ENCODE measurements at regions not wholly inside any gene's neighbourhood (a gene's known extent, or its start where the extent isn't known, plus 50 kb on each side); places are given as distances from the start of the nearest gene placed in this dataset.

DNA sequence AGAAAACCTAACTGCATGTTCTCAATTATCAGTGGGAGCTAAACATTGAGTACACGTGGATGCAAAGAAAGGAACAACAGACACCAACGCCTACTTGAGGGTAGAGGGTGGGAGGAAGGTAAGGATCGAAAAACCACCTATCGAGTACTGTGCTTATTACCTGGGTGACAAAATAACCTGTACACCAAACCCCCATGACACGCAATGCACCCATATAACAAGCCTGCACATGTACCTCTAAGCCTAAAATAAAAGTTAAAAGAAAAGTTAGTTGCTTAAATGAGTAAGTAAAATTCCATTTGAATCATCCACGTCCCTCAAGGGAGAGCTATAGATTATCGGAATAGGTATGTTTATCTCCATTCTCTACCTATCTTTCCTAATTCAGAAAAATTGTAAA lies 210.2 kb upstream of the ADCY2 start:
- TF ChIP-seq, protein P1, sequence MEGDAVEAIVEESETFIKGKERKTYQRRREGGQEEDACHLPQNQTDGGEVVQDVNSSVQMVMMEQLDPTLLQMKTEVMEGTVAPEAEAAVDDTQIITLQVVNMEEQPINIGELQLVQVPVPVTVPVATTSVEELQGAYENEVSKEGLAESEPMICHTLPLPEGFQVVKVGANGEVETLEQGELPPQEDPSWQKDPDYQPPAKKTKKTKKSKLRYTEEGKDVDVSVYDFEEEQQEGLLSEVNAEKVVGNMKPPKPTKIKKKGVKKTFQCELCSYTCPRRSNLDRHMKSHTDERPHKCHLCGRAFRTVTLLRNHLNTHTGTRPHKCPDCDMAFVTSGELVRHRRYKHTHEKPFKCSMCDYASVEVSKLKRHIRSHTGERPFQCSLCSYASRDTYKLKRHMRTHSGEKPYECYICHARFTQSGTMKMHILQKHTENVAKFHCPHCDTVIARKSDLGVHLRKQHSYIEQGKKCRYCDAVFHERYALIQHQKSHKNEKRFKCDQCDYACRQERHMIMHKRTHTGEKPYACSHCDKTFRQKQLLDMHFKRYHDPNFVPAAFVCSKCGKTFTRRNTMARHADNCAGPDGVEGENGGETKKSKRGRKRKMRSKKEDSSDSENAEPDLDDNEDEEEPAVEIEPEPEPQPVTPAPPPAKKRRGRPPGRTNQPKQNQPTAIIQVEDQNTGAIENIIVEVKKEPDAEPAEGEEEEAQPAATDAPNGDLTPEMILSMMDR (IDR thresholded peaks at IDR 0.05; ENCODE audit: poor library complexity) = no peak
- TF ChIP-seq EZH2phosphoT487 (IDR thresholded peaks at IDR 0.05; ENCODE audit: low read depth, severe bottlenecking, unreplicated experiment) (no peak), EZH2 (IDR thresholded peaks at IDR 0.05; ENCODE audit: borderline replicate concordance) (no peak)
- WGBS (ENCODE audit: low lambda C conversion rate, missing lambda C conversion rate) = 77% methylated on average over 7 of the region's 7 CpGs
- Histone ChIP-seq H3K4me1 (ENCODE audit: insufficient read depth) (peaks cover 9% of the 10 kb centered on the region), H3K9me3 (ENCODE audit: low read depth) (no peaks in the 10 kb centered on the region), H3K4me3 (no peak overlapping the region), H3K79me2 (no peaks in the 10 kb centered on the region), H4K20me1 (ENCODE audit: insufficient read depth, poor library complexity, severe bottlenecking) (no peaks in the 10 kb centered on the region), H3K9me2 (replicated peaks; ENCODE audit: insufficient read depth) (no peaks in the 10 kb centered on the region), H3K36me3 (replicated peaks; ENCODE audit: insufficient read depth, low read depth) (no peaks in the 10 kb centered on the region), H3K4me2 (no peak overlapping the region), H2AFZ (no peak overlapping the region), H3K27me3 (no peaks in the 10 kb centered on the region), H3K27ac (no peak overlapping the region)
- no peak for DNase-seq (ENCODE audit: low spot score)

DNA sequence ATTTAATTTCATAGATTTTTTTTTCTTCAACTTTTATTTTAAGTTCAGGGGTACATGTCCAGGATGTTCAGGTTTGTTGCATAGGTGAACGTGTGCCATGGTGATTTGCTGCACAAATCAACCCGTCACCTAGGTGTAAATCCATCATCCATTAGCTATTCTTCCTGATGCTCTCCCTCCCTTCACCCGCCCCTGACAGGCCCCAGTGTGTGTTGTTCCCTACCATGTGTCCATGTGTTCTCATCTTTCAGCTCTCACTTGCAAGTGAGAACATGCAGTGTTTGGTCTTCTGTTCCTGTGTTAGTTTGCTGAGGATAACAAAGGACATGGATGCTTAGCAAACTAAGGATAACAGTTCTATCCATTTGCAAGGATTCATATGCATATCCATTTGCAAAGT lies 209.1 kb upstream of the ADCY2 start:
- 85% methylated on average over 3 of the region's 3 CpGs for WGBS (ENCODE audit: low lambda C conversion rate, missing lambda C conversion rate)
- no peak overlapping the region for H3K4me2 ChIP-seq
- no peak for DNase-seq (ENCODE audit: low spot score)
- H3K9me2 ChIP-seq (replicated peaks; ENCODE audit: insufficient read depth) = no peaks in the 10 kb centered on the region
- no peaks in the 10 kb centered on the region for H3K36me3 ChIP-seq (replicated peaks; ENCODE audit: insufficient read depth, low read depth)
- no peak overlapping the region for H2AFZ ChIP-seq
- H3K27me3 ChIP-seq = no peaks in the 10 kb centered on the region
- H3K4me3 ChIP-seq = no peak overlapping the region
- H3K27ac ChIP-seq = no peak overlapping the region
- no peaks in the 10 kb centered on the region for H3K9me3 ChIP-seq (ENCODE audit: low read depth)
- H4K20me1 ChIP-seq (ENCODE audit: insufficient read depth, poor library complexity, severe bottlenecking) = no peaks in the 10 kb centered on the region
- H3K79me2 ChIP-seq = no peaks in the 10 kb centered on the region
- H3K4me1 ChIP-seq (ENCODE audit: insufficient read depth) = no peaks in the 10 kb centered on the region
- TF ChIP-seq EZH2phosphoT487 (IDR thresholded peaks at IDR 0.05; ENCODE audit: low read depth, severe bottlenecking, unreplicated experiment) (no peak), EZH2 (IDR thresholded peaks at IDR 0.05; ENCODE audit: borderline replicate concordance) (no peak)
- TF ChIP-seq, protein P1 (IDR thresholded peaks at IDR 0.05; ENCODE audit: poor library complexity) = no peak

DNA sequence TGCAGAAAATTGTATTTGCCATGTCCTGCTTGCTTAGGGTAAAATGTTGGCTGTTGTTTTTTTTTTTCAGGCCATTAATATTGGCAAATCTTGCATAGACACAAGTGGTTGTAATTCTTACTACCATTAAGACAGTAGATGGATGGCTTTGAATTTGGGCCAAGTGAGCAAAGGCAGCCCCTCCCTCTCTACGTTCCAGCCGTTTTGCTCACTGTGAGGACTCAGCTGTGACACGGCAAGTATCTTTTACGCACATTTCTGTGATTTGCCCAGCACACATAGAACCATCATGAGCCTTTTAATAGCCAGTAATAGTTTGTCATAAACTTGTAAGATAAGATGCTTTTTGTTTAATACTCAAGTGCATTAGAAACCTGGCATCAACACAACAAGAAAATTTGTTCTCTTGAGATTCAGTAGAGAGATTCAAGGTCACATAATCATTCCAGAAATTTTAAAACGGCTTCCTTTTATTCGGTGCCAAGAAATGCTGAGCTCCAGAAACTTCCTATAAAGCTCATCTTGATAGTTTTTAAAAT lies 205.2 kb upstream of the ADCY2 start:
- no peak for TF ChIP-seq EZH2phosphoT487 (IDR thresholded peaks at IDR 0.05; ENCODE audit: low read depth, severe bottlenecking, unreplicated experiment)
- no peak for TF ChIP-seq EZH2 (IDR thresholded peaks at IDR 0.05; ENCODE audit: borderline replicate concordance)
- TF ChIP-seq, protein P1 (IDR thresholded peaks at IDR 0.05; ENCODE audit: poor library complexity) = no peak

DNA sequence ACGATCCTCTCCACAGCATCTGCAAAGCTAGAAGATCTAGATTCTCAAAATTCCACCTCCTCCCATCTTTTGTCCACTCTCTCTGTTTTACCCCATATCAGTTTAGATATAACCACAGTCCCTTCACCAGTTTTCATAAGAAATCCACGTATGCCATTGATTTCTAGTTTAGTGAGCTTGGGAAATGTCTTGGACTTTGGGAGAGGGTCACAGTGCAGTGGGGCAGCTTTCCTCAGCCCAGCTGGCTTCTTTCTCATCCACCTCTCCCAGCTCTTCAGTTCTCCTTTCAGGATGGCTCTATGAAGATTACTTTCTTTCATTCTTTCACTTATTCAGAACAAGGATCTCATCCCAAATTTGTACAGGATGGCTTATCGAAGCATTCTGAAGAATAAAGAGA lies 203.9 kb upstream of the ADCY2 start:
- H3K4me3 ChIP-seq = no peak overlapping the region
- H3K9me3 ChIP-seq (ENCODE audit: low read depth) = no peaks in the 10 kb centered on the region
- 54% methylated on average over 3 of the region's 3 CpGs for WGBS (ENCODE audit: low lambda C conversion rate, missing lambda C conversion rate)
- TF ChIP-seq EZH2phosphoT487 (IDR thresholded peaks at IDR 0.05; ENCODE audit: low read depth, severe bottlenecking, unreplicated experiment) (no peak), EZH2 (IDR thresholded peaks at IDR 0.05; ENCODE audit: borderline replicate concordance) (no peak)
- TF ChIP-seq, protein P1 (IDR thresholded peaks at IDR 0.05; ENCODE audit: poor library complexity) = no peak
- no peak overlapping the region for H2AFZ ChIP-seq
- no peaks in the 10 kb centered on the region for H3K79me2 ChIP-seq
- no peaks in the 10 kb centered on the region for H3K4me1 ChIP-seq (ENCODE audit: insufficient read depth)
- H3K9me2 ChIP-seq (replicated peaks; ENCODE audit: insufficient read depth) = no peaks in the 10 kb centered on the region
- no peak overlapping the region for H3K27ac ChIP-seq
- H3K36me3 ChIP-seq (replicated peaks; ENCODE audit: insufficient read depth, low read depth) = no peaks in the 10 kb centered on the region
- no peaks in the 10 kb centered on the region for H3K27me3 ChIP-seq
- H4K20me1 ChIP-seq (ENCODE audit: insufficient read depth, poor library complexity, severe bottlenecking) = no peaks in the 10 kb centered on the region
- DNase-seq (ENCODE audit: low spot score) = no peak
- no peak overlapping the region for H3K4me2 ChIP-seq

More for the DNA sequence above, 205.2 kb upstream of the ADCY2 start:
- H3K4me2 ChIP-seq = no peak overlapping the region
- no peaks in the 10 kb centered on the region for H4K20me1 ChIP-seq (ENCODE audit: insufficient read depth, poor library complexity, severe bottlenecking)
- no peak overlapping the region for H2AFZ ChIP-seq
- H3K4me3 ChIP-seq = no peak overlapping the region
- no peaks in the 10 kb centered on the region for H3K79me2 ChIP-seq
- H3K9me3 ChIP-seq (ENCODE audit: low read depth) = no peaks in the 10 kb centered on the region
- no peaks in the 10 kb centered on the region for H3K27me3 ChIP-seq
- no peak for DNase-seq (ENCODE audit: low spot score)
- no peaks in the 10 kb centered on the region for H3K36me3 ChIP-seq (replicated peaks; ENCODE audit: insufficient read depth, low read depth)
- 60% methylated on average over 6 of the region's 6 CpGs for WGBS (ENCODE audit: low lambda C conversion rate, missing lambda C conversion rate)
- no peak overlapping the region for H3K27ac ChIP-seq
- no peaks in the 10 kb centered on the region for H3K9me2 ChIP-seq (replicated peaks; ENCODE audit: insufficient read depth)
- no peaks in the 10 kb centered on the region for H3K4me1 ChIP-seq (ENCODE audit: insufficient read depth)
